Mesenchymal stem cell (in vitro differentiated cells and primary cell): ENCODE measurements at regions not wholly inside any gene's neighbourhood (a gene's known extent, or its start where the extent isn't known, plus 50 kb on each side); places are given as distances from the start of the nearest gene placed in this dataset.
"Not testable (repeated sequence)": the region's sequence is repeated elsewhere in the genome, so short reads cannot be mapped to it uniquely, and the experiment has no call there.

Experiments used
- DNase-seq: peaks from one replicate; pipeline ENCODE4 v3.0.0-alpha.2; 2013
- H2AFZ ChIP-seq: one replicate; pipeline ENCODE4 v1.6.1; 2013; ENCODE audit warnings: low read depth, mild to moderate bottlenecking, control low read depth, inconsistent platforms, low read length, moderate library complexity
- H2AK5ac ChIP-seq: 2 replicates; pipeline ENCODE4 v1.6.1; 2013; ENCODE audit warnings: low read length, moderate library complexity, mild to moderate bottlenecking, inconsistent platforms; ENCODE audit not compliant: severe bottlenecking
- H2BK120ac ChIP-seq: one replicate; pipeline ENCODE4 v1.6.1; 2013; ENCODE audit warnings: low read depth, mild to moderate bottlenecking, inconsistent platforms, low read length, moderate library complexity
- H2BK12ac ChIP-seq, 2 experiments: one replicate each; pipeline ENCODE4 v1.6.1; 2013; ENCODE audit warnings: inconsistent platforms in 2 of 2, low read length in 2 of 2, mild to moderate bottlenecking in 2 of 2, moderate library complexity in 2 of 2, control low read depth in 1 of 2
- H2BK15ac ChIP-seq: one replicate; pipeline ENCODE4 v1.6.1; 2013; ENCODE audit warnings: mild to moderate bottlenecking, low read depth, inconsistent platforms; ENCODE audit not compliant: poor library complexity, severe bottlenecking
- H2BK5ac ChIP-seq: 2 replicates; pipeline ENCODE4 v1.6.1; 2013; ENCODE audit warnings: low read depth, mild to moderate bottlenecking, low read length, control low read depth, inconsistent platforms; ENCODE audit not compliant: poor library complexity, severe bottlenecking
- H3K14ac ChIP-seq, 2 experiments: one replicate each; pipeline ENCODE4 v1.6.1; 2013; ENCODE audit warnings: inconsistent platforms in 2 of 2, low read length in 2 of 2, control low read depth in 1 of 2, mild to moderate bottlenecking in 1 of 2, moderate library complexity in 1 of 2
- H3K18ac ChIP-seq, 2 experiments: one replicate each; pipeline ENCODE4 v1.6.1; 2013; ENCODE audit warnings: inconsistent platforms in 2 of 2, low read length in 2 of 2, control low read depth in 1 of 2, low read depth in 1 of 2, mild to moderate bottlenecking in 1 of 2
- H3K23ac ChIP-seq, 2 experiments: one replicate each; pipeline ENCODE4 v1.6.1; 2013; ENCODE audit warnings: inconsistent platforms in 2 of 2, low read length in 2 of 2, mild to moderate bottlenecking in 2 of 2, moderate library complexity in 2 of 2, control low read depth in 1 of 2
- H3K27ac ChIP-seq: 2 replicates; pipeline ENCODE4 v1.5.1; 2013; ENCODE audit warnings: mild to moderate bottlenecking, moderate library complexity, low read length, control low read depth, inconsistent platforms; ENCODE audit not compliant: poor library complexity, severe bottlenecking
- H3K27me3 ChIP-seq, 2 experiments: 2 replicates each; pipeline versions ENCODE4 v1.6.1 to v1.7.0; 2013; ENCODE audit warnings: low read length in 2 of 2, mild to moderate bottlenecking in 2 of 2, moderate library complexity in 2 of 2, control low read depth in 1 of 2, inconsistent platforms in 1 of 2; ENCODE audit not compliant: control insufficient read depth in 1 of 2, insufficient read depth in 1 of 2
- H3K36me3 ChIP-seq, 2 experiments: 2 replicates each; pipeline versions ENCODE4 v1.6.1 to v1.7.0; 2013; ENCODE audit warnings: low read length in 2 of 2, control low read depth in 1 of 2, inconsistent platforms in 1 of 2, low read depth in 1 of 2, mild to moderate bottlenecking in 1 of 2; ENCODE audit not compliant: insufficient read depth in 2 of 2, control insufficient read depth in 1 of 2
- H3K4ac ChIP-seq, 2 experiments: one replicate each; pipeline ENCODE4 v1.6.1; 2013; ENCODE audit warnings: inconsistent platforms in 2 of 2, low read length in 2 of 2, mild to moderate bottlenecking in 2 of 2, moderate library complexity in 2 of 2, control low read depth in 1 of 2, low read depth in 1 of 2
- H3K4me1 ChIP-seq: 2 replicates; pipeline ENCODE4 v1.6.1; 2013; ENCODE audit warnings: low read depth, low read length, control low read depth; ENCODE audit not compliant: control insufficient read depth, insufficient read depth
- H3K4me2 ChIP-seq: 2 replicates; pipeline ENCODE4 v1.6.1; 2013; ENCODE audit warnings: low read length, mild to moderate bottlenecking, inconsistent platforms; ENCODE audit not compliant: poor library complexity, severe bottlenecking
- H3K4me3 ChIP-seq, 2 experiments: 2 replicates each; pipeline versions ENCODE4 v1.5.1 to v1.7.0; 2013; ENCODE audit warnings: low read length in 2 of 2, mild to moderate bottlenecking in 2 of 2, control low read depth in 1 of 2, low read depth in 1 of 2; ENCODE audit not compliant: insufficient read depth in 1 of 2
- H3K79me1 ChIP-seq: replicated peaks from 2 replicates; pipeline ENCODE4 v1.6.1; 2013; ENCODE audit warnings: mild to moderate bottlenecking, control low read depth, low read length, inconsistent platforms; ENCODE audit not compliant: poor library complexity, severe bottlenecking
- H3K9ac ChIP-seq: 2 replicates; pipeline ENCODE4 v1.7.0; 2013; ENCODE audit warnings: mild to moderate bottlenecking, low read length, moderate library complexity
- H3K9me3 ChIP-seq: 2 replicates; pipeline ENCODE4 v1.7.0; 2013; ENCODE audit warnings: mild to moderate bottlenecking, low read length; ENCODE audit not compliant: control insufficient read depth
- H4K8ac ChIP-seq: one replicate; pipeline ENCODE4 v1.6.1; 2013; ENCODE audit warnings: inconsistent platforms, mild to moderate bottlenecking, low read length, moderate library complexity
- H4K91ac ChIP-seq: one replicate; pipeline ENCODE4 v1.6.1; 2013; ENCODE audit warnings: mild to moderate bottlenecking, low read length, inconsistent platforms
- WGBS: methylation state at CpG from one replicate; pipeline ENCODE4 v1.1.7; 2013; ENCODE audit warnings: mixed read lengths; 5-methylcytosine and 5-hydroxymethylcytosine counted together

- Histone ChIP-seq H3K14ac (no peak overlapping the region), H2AK5ac (no peak overlapping the region), H2BK12ac (no peak overlapping the region), H3K27me3 (no peaks in the 10 kb centered on the region), H4K91ac (no peak overlapping the region), H2BK5ac (no peak overlapping the region), H3K4ac (no peak overlapping the region), H4K8ac (no peak overlapping the region), H3K9me3 (no peaks in the 10 kb centered on the region), H3K27ac (no peak overlapping the region), H2BK15ac (no peak overlapping the region), H3K4me2 (no peak overlapping the region), H3K18ac (no peak overlapping the region), H3K4me3 (no peak overlapping the region), H3K79me1 (no peaks in the 10 kb centered on the region), H3K4me1 (no peaks in the 10 kb centered on the region), H2BK120ac (no peak overlapping the region), H3K23ac (no peak overlapping the region), H3K36me3 (no peaks in the 10 kb centered on the region), H2AFZ (no peak overlapping the region), H3K9ac (no peak overlapping the region)
- no CpG with 5 or more reads among the region's 3 CpGs for WGBS
- DNase-seq: no peak
Observed at GRCh38 chr13:104943331-104943730, 1592.1 kb downstream of the EFNB2 start.

GRCh38 chr13:104937881-104938280 lies 1597.6 kb downstream of the EFNB2 start:
- Histone ChIP-seq H3K79me1 (no peaks in the 10 kb centered on the region), H2BK12ac (no peak overlapping the region), H3K23ac (no peak overlapping the region), H3K18ac (no peak overlapping the region), H2BK15ac (no peak overlapping the region), H3K9me3 (peaks cover 3% of the 10 kb centered on the region), H2BK5ac (no peak overlapping the region), H3K9ac (no peak overlapping the region), H3K4me1 (no peaks in the 10 kb centered on the region), H3K27me3 (no peaks in the 10 kb centered on the region), H3K4me2 (no peak overlapping the region), H4K91ac (no peak overlapping the region), H4K8ac (no peak overlapping the region), H3K27ac (no peak overlapping the region), H3K36me3 (no peaks in the 10 kb centered on the region), H3K14ac (no peak overlapping the region), H3K4ac (no peak overlapping the region), H2AK5ac (no peak overlapping the region), H2BK120ac (no peak overlapping the region), H2AFZ (no peak overlapping the region), H3K4me3 (no peak overlapping the region)
- DNase-seq: no peak
- 92% methylated on average over 7 of the region's 7 CpGs for WGBS

- Histone ChIP-seq H3K27me3 (no peaks in the 10 kb centered on the region), H3K4me1 (no peaks in the 10 kb centered on the region), H2BK15ac (no peak overlapping the region), H3K14ac (no peak overlapping the region), H2AFZ (no peak overlapping the region), H2BK5ac (no peak overlapping the region), H3K23ac (no peak overlapping the region), H2BK12ac (no peak overlapping the region), H3K18ac (no peak overlapping the region), H2BK120ac (no peak overlapping the region), H3K27ac (no peak overlapping the region), H3K4me2 (no peak overlapping the region), H4K91ac (no peak overlapping the region), H2AK5ac (no peak overlapping the region), H3K36me3 (no peaks in the 10 kb centered on the region), H3K79me1 (no peaks in the 10 kb centered on the region), H3K9ac (no peak overlapping the region), H4K8ac (no peak overlapping the region), H3K9me3 (peaks cover 3% of the 10 kb centered on the region), H3K4me3 (no peak overlapping the region), H3K4ac (no peak overlapping the region)
- no CpG with 5 or more reads among the region's 2 CpGs for WGBS
- peak; percentile 3 for DNase-seq
Observed at GRCh38 chr13:104936304-104936703, 1599.2 kb downstream of the EFNB2 start.

- not testable (repeated sequence) for DNase-seq
Observed at GRCh38 chr13:104920513-104920912, 1614.9 kb downstream of the EFNB2 start.

More at GRCh38 chr13:104920513-104920912, 1614.9 kb downstream of the EFNB2 start:
- not testable (repeated sequence) for H3K23ac ChIP-seq, H3K27ac ChIP-seq, H3K18ac ChIP-seq, H3K27me3 ChIP-seq, H3K4me2 ChIP-seq, H3K9me3 ChIP-seq, H3K4me1 ChIP-seq, H2BK120ac ChIP-seq, H2AFZ ChIP-seq, H3K14ac ChIP-seq, H2BK5ac ChIP-seq, H2BK12ac ChIP-seq, H4K8ac ChIP-seq, H2BK15ac ChIP-seq, H4K91ac ChIP-seq, H3K4ac ChIP-seq, H3K36me3 ChIP-seq, H2AK5ac ChIP-seq, H3K4me3 ChIP-seq, H3K9ac ChIP-seq, H3K79me1 ChIP-seq
- WGBS: 100% methylated on average over 1 of the region's 1 CpG
